Fibroblast of skin of scalp (primary cell): ENCODE measurements at regions not wholly inside any gene's neighbourhood (a gene's known extent, or its start where the extent isn't known, plus 50 kb on each side); places are given as distances from the start of the nearest gene placed in this dataset.
"Not testable (repeated sequence)": the region's sequence is repeated elsewhere in the genome, so short reads cannot be mapped to it uniquely, and the experiment has no call there.

Source experiments
- DNase-seq: peaks from one replicate; pipeline ENCODE4 v3.0.0-alpha.2; 2013

DNA sequence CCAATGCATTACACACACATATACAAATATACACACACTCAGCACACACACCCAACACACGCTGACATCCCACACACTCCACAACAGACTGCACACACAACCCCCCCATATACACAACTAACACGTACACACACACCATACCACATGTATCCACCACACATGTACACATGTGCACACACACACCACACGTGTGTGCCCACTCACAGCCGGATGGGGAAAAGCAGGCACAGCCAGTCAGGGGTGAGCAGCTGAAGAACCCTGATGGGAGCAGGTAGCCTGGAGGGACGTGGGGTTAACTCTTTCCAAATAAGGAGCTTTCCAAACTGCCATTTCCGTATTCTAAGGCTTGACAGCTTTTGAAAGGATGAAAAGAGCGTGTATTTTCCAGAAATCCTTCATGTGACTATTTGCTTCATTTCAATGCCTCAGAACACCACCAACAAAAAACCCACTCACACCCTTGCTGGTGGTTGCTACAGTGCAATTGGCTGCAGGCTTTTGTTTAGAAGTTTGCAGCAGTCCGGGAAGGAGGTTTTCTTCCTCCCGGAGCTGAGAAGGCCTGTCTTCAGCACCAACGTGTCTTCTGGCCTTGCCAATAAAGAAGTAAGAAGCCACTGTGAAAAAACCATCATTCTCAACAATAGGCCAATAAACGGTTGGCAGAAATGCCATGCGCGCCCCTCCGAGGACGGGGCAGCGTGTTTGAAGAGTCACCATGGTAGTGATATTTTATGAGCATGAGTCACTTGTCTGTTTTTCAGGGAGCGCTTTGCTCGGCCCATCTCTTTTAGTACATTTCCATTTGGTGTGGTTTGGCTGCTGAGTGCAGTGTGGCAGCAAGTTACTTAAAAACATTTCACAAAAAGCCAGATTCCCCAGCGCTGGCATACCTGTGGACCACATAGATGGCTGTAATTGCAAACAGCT, 131.3 kb upstream of the GMDS start:
- peak; percentile 46 for DNase-seq

DNA sequence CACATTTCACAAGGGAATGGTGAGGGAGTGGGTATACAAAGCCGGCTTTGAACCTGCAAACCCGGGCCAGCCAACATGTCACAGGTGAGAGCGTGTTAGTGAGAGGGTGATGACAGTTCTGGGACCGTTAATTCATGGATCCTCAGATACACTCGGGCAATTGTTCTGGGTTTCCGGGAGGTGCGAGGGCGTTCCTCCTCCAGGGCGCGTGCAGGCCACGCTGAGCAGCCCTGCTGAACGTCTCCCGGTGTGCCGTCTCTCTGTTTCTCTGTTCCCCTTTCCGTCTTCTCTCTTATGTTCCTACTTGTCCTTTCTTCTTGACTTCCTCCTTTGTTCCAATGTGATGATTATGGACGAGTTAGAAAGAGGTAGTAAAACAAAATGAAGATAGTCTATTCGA, 130.0 kb upstream of the GMDS start:
- DNase-seq = no peak

DNA sequence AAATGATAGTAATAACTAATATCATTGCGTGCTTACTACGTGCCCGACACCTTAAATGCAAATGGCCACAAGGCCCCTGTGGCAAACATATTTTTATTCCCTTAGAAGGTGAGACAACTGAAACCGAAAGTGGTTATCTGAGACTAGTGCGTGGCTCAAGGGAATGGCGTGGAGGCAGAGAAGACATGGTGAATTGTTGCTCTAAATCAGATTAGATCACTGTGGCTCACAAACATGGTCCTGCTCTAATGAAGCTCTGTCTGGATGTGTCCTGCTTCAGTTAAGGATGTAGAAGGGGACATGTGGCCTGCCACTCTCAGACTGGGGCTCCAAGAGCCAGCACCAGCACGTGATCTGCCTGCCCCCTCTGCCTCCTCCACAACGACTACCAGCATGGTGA, 124.2 kb upstream of the GMDS start:
- no peak for DNase-seq

GRCh38 chr6:2363211-2363610, 117.8 kb upstream of the GMDS start:
- DNase-seq = no peak

GRCh38 chr6:2361195-2361594, 115.8 kb upstream of the GMDS start:
- DNase-seq = no peak

DNA sequence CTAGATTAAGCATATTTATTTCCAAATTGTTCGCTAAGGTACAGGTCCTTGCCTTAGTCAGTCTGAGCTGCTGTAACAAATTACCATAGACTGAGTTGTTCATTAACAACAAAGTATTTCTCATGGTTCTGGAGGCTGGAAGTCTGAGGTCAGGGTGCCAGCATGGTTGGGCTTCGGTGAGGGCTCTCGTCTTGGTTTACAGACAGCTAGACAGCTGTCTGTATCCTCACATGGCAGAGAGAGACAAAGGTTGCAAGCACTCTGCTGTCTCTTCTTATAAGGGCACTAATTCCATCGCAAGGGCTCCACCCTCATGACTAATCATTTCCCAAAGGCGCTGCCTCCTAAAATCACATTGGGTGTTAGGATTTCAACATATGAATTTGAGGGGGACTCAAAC, 115.3 kb upstream of the GMDS start:
- no peak for DNase-seq

- no peak for DNase-seq
These were observed 114.7 kb upstream of the GMDS start for GRCh38 chr6:2360126-2360525.

- DNase-seq = no peak
These were observed 109.7 kb upstream of the GMDS start for GRCh38 chr6:2355150-2355549.

DNA sequence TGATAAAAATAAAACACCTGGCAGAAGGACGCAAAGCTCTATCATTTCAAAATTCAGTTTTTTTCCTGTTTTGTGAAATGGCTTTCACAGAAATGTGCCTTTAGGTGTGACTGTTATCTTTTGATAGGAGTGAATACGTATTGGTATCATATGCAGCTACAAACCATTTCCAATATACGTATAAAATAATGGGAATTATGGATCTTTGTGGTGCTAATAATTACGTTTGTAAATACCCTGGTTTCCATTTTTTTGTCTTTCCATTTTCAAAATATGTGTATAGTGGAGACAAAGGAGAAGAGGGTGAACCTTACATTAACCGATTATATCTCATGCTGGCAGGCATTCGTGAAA, 108.7 kb upstream of the GMDS start:
- no peak for DNase-seq

DNA sequence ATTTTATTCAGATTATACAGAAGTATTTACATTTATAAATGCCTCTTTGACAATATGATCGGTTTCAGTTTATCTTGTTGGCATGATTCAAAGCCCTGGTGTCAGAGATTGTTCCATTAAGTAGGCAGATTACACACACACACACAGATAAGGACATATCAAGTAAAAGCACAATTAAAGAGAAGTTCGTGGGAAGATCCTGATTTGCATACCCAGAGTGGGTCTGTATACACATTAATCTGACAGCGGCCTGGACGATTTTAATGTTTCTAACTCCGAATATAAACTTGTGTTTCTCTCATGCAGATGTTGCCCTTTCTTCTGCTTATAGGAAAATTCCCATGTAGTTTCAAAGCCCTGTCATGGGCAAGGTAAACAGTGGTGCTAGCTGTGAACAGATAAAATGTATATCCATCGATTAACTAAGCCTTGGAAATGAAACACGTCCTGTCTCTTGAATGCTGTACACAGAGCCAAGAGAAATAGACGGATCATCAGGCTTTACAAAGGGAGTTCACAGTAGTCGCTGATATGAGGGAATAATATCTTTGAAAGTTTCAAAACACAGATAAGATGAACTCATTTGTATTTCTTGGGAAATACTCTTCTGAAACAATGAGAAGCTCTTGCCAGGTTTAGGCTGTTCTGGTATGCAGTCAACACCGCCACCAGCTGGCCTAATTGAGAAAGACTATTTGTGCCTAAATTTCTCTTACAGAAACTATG, 108.2 kb upstream of the GMDS start:
- peak; percentile 80 for DNase-seq

- peak; percentile 90 for DNase-seq
These were observed 106.5 kb upstream of the GMDS start for GRCh38 chr6:2351807-2352431.

DNA sequence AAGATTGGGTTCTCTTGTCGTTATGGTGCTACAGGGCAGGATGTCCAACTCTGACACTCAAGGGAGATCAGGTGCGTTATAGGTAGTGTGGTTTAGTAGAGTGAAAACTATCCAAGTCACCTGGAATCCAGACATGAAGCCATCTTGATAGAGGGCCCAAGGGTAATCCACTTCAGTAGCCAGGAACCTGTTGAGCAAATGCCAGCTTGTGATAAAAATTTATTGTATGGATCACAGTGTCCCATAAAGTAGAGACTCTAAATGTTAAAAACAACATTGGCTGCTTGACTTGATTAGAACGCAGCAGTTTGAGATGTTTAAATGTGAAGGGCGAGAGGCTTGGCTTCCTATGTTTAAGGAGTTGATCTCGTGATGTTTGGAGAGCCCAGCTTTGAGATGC, 105.7 kb upstream of the GMDS start:
- DNase-seq = no peak

DNA sequence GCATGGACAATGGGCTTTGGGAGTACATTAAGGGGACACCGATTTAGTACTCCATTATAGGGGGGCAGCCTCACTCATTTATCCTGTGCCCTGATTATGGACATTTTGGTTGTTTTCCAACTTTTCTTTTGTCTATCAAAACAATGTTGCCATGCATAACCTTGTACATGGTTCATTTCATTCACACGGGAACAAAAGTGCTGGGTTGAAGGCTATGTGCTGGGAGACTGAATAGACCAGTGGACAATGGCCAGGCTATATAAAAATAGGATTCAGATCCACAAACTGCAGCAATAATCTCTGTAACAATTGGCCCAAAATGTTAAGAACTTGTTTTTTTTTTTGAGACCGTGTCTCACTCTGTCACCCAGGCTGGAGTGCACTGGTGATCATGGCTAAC, 100.7 kb upstream of the GMDS start:
- no peak for DNase-seq

GRCh38 chr6:2344319-2344905, 99.0 kb upstream of the GMDS start:
- DNase-seq = no peak

DNA sequence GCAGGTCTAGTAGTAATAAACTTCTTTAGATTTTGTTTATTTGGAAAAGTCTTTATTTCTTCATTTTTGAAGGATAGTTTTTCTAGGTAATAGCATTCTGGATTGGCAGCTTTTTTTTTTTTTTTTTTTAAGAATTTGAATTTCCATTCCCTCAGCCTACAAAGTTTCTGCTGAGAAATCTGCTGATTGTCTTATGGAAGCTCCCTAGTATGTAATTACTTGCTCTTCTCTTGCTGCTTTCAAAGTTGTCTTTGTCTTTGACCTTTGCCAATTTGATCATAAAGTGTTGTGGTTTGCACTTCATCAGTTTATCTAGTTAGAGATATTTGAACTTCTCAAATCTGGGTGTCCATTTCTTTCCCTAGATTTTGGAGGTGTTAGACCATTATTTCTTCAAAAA, 82.2 kb upstream of the GMDS start:
- no peak for DNase-seq

DNA sequence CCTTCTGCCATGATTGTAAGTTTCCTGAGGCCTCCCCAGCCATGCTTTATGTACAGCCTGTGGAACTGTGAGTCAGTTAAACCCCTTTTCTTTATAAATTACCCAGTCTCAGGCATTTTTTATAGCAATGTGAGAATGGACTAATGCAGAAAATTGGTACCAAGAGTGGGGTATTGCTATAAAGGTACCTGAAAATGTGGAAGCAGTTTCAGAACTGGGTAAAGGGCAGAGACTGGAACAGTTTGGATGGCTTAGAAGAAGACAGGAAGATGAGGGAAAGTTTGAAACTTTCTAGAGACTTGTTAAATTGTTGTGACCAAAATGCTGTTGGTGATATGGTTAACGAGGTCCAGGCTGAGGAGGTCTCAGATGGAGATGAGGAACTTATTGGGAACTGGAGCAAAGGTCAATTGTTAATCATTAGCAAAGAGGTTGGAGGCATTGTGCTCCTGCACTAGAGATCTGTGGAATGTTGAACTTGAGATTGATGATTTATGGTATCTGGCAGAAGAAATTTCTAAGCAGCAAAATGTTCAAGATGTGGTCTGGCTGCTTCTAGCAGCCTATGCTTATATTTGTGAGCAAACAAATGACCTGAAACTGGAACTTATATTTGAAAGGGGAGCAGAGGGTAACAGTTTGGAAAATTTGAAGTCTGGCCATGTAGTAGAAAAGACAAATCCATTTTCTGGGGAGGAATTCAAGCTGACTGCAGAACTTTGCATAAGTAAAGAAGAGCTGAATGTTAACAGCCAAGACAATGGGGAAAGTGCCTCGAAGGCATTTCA, 79.0 kb upstream of the GMDS start:
- no peak for DNase-seq

- DNase-seq = not testable (repeated sequence)
These were observed 72.1 kb upstream of the GMDS start for GRCh38 chr6:2317498-2317897.

- DNase-seq = no peak
These were observed 69.2 kb upstream of the GMDS start for GRCh38 chr6:2314641-2315040.

DNA sequence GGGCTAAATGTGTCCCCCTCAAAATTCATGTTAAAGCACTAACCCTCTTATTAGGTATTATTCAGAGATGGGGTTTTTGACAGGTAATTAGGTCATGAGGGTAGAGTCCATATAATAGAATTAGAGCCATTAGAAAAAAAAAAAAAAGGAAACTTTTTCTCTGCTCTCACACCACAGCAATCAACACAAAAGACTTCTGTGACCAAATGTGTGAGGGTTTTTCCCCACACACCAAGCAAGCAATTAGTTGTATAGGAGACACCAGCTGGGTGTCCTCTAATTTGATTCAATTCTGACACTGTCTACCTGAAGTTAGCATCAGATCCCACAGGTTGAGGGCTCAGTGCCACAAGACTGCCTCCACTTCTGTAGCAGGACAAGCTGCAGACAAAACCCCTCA, 64.6 kb upstream of the GMDS start:
- no peak for DNase-seq

- DNase-seq = no peak
These were observed 63.7 kb upstream of the GMDS start for GRCh38 chr6:2309122-2309521.

GRCh38 chr6:2307799-2308198, 62.4 kb upstream of the GMDS start:
- no peak for DNase-seq

DNA sequence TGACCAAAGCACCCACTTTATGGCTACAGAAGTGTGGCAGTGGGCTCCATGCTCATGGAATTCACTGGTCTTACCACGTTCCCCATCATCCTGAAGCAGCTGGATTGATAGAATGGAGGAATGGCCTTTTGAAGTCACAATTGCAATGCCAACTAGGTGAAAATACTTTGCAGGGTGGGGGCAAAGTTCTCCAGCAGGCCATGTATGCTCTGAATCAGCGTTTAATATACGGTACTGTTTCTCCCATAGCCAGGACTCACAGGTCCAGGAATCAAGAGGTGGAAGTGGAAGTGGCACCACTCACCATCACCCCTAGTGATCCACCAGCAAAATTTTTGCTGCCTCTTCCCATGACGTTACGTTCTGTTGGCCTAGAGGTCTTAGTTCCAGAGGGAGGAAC, 60.5 kb upstream of the GMDS start:
- no peak for DNase-seq
